SK-N-SH (cell line): ENCODE measurements at regions not wholly inside any gene's neighbourhood (a gene's known extent, or its start where the extent isn't known, plus 50 kb on each side); places are given as distances from the start of the nearest gene placed in this dataset.

Experiments used
- CTCF ChIA-PET: fragments of 300-600, 350-600 bp; formaldehyde crosslinking; extraction: SDS; loops from one replicate; lab custom pipeline; 2021; lab: Yijun Ruan, JAX
- POLR2A ChIA-PET: fragments of 350-600 bp; sonication (Branson Sonifier 250); formaldehyde crosslinking; extraction: SDS; loops from one replicate; lab custom pipeline; 2020; ENCODE audit warnings: antibody characterized with exemption, inconsistent platforms; lab: Yijun Ruan, JAX
- DNase-seq: peaks from one replicate; pipeline ENCODE4 v3.0.0; 2012
- H2AFZ ChIP-seq: fragments of 200-600 bp; sonication (generic); 2 replicates; pipeline ENCODE4 v1.8.1; 2016; ENCODE audit warnings: antibody characterized with exemption, mild to moderate bottlenecking, low read depth
- H3F3A ChIP-seq: fragments of 200-600 bp; sonication (generic); replicated peaks from 2 replicates; pipeline ENCODE3; 2016; ENCODE audit warnings: antibody characterized with exemption, mild to moderate bottlenecking; ENCODE audit not compliant: insufficient read depth
- H3K27ac ChIP-seq, 2 experiments: fragments of 200-500 bp in 1 of 2; fragments of 200-600 bp in 1 of 2; sonication (Bioruptor generic) in 1 of 2; sonication (generic), shearing (Covaris generic) in 1 of 2; 2 replicates each; pipeline versions ENCODE4 v1.5.1 to v1.6.1; 2014 to 2016; ENCODE audit warnings: low read depth in 2 of 2, inconsistent platforms in 1 of 2, low read length in 1 of 2, mild to moderate bottlenecking in 1 of 2, mixed read lengths in 1 of 2
- H3K27me3 ChIP-seq: fragments of 200-600 bp; sonication (generic), shearing (Covaris generic); 2 replicates; pipeline ENCODE4 v1.6.1; 2016; ENCODE audit warnings: mixed run types; ENCODE audit not compliant: insufficient read depth
- H3K36me3 ChIP-seq, 2 experiments: fragments of 200-500 bp in 1 of 2; fragments of 200-600 bp in 1 of 2; sonication (Bioruptor generic) in 1 of 2; sonication (generic) in 1 of 2; replicated peaks in 1 of 2; 2 replicates each; pipeline versions ENCODE3 to v1.5.1; 2014 to 2016; ENCODE audit warnings: low read length in 1 of 2, mild to moderate bottlenecking in 1 of 2; ENCODE audit not compliant: insufficient read depth in 2 of 2, control insufficient read depth in 1 of 2
- H3K4me1 ChIP-seq, 2 experiments: fragments of 200-500 bp in 1 of 2; fragments of 200-600 bp in 1 of 2; sonication (Bioruptor generic) in 1 of 2; sonication (generic), shearing (Covaris generic) in 1 of 2; 2 replicates each; pipeline versions ENCODE4 v1.5.1 to v1.6.1; 2014 to 2016; ENCODE audit warnings: low read depth in 1 of 2, low read length in 1 of 2, mixed run types in 1 of 2; ENCODE audit not compliant: insufficient read depth in 2 of 2, control insufficient read depth in 1 of 2
- H3K4me2 ChIP-seq: fragments of 200-600 bp; sonication (generic), shearing (Covaris generic); 2 replicates; pipeline ENCODE4 v1.6.1; 2017; ENCODE audit warnings: mixed run types
- H3K4me3 ChIP-seq, 2 experiments: fragments of 200-500 bp in 1 of 2; fragments of 200-600 bp in 1 of 2; sonication (Bioruptor generic) in 1 of 2; sonication (generic), shearing (Covaris generic) in 1 of 2; 2 replicates each; pipeline versions ENCODE4 v1.5.1 to v1.8.1; 2014 to 2016; ENCODE audit warnings: low read depth in 2 of 2, inconsistent platforms in 1 of 2, low read length in 1 of 2, mild to moderate bottlenecking in 1 of 2, mixed read lengths in 1 of 2, moderate library complexity in 1 of 2
- H3K79me2 ChIP-seq: fragments of 200-600 bp; sonication (generic); 2 replicates; pipeline ENCODE4 v1.8.1; 2017; ENCODE audit warnings: mild to moderate bottlenecking; ENCODE audit not compliant: insufficient read depth
- H3K9ac ChIP-seq: fragments of 200-600 bp; sonication (generic); 2 replicates; pipeline ENCODE4 v1.6.1; 2017; ENCODE audit warnings: mixed run types
- H3K9me2 ChIP-seq: fragments of 200-600 bp; sonication (generic); 2 replicates; pipeline ENCODE4 v1.6.1; 2017; ENCODE audit warnings: mixed run types
- H3K9me3 ChIP-seq: fragments of 200-600 bp; sonication (generic); 2 replicates; pipeline ENCODE4 v1.6.1; 2017; ENCODE audit warnings: mixed run types, mild to moderate bottlenecking, moderate library complexity
- H4K20me1 ChIP-seq: fragments of 200-600 bp; sonication (generic); 2 replicates; pipeline ENCODE4 v1.6.1; 2017; ENCODE audit warnings: mild to moderate bottlenecking, mixed run types; ENCODE audit not compliant: insufficient read depth
- CTCF ChIP-seq: fragments of 200-600 bp; sonication (generic); IDR thresholded peaks from 2 replicates; pipeline ENCODE4 v1.6.1; 2017; ENCODE audit warnings: antibody characterized with exemption, mild to moderate bottlenecking, moderate library complexity
- EZH2phosphoT487 ChIP-seq: fragments of 200-600 bp; sonication (generic); IDR thresholded peaks from 2 replicates; pipeline ENCODE4 v1.6.1; 2017; ENCODE audit warnings: low read depth, mixed run types, mild to moderate bottlenecking, antibody characterized with exemption, moderate library complexity, borderline replicate concordance
- FOSL2 ChIP-seq: IDR thresholded peaks from 2 replicates; pipeline ENCODE4 v1.4.0; 2012; ENCODE audit warnings: low read depth, mild to moderate bottlenecking, moderate library complexity, borderline replicate concordance
- FOXM1 ChIP-seq: IDR thresholded peaks from 2 replicates; pipeline ENCODE4 v1.4.0; 2012; ENCODE audit warnings: low read depth, mild to moderate bottlenecking
- GABPA ChIP-seq: IDR thresholded peaks from 2 replicates; pipeline ENCODE4 v1.4.0; 2012; ENCODE audit warnings: low read depth, mild to moderate bottlenecking
- GATA2 ChIP-seq: sonication (generic); formaldehyde crosslinking; IDR thresholded peaks from 2 replicates; pipeline ENCODE4 v1.5.0; 2020; ENCODE audit warnings: mild to moderate bottlenecking, missing genetic modification reagents
- IRF3 ChIP-seq: fragments of 150-350 bp; IDR thresholded peaks from 2 replicates; pipeline ENCODE4 v1.6.1; 2016; ENCODE audit warnings: mild to moderate bottlenecking, low read depth, low read length
- JUND ChIP-seq: IDR thresholded peaks from 2 replicates; pipeline ENCODE4 v1.4.0; 2012
- MXI1 ChIP-seq: IDR thresholded peaks from 2 replicates; pipeline ENCODE4 v1.6.1; 2012; ENCODE audit warnings: mild to moderate bottlenecking, low read depth, low read length, improper control_type of control experiment
- NFIC ChIP-seq: IDR thresholded peaks from 2 replicates; pipeline ENCODE4 v1.4.0; 2012; ENCODE audit warnings: borderline replicate concordance
- PBX3 ChIP-seq: IDR thresholded peaks from 2 replicates; pipeline ENCODE4; 2012
- POLR2AphosphoS5 ChIP-seq: IDR thresholded peaks from 2 replicates; pipeline ENCODE4 v1.6.1; 2012; ENCODE audit warnings: low read depth, low read length
- REST ChIP-seq: IDR thresholded peaks from 2 replicates; pipeline ENCODE4 v1.6.1; 2012; ENCODE audit warnings: mild to moderate bottlenecking, low read depth, low read length, moderate library complexity
- RFX5 ChIP-seq: IDR thresholded peaks from 2 replicates; pipeline ENCODE4 v1.6.1; 2012; ENCODE audit warnings: mild to moderate bottlenecking, improper control_type of control experiment, low read length
- SIN3A ChIP-seq: IDR thresholded peaks from 2 replicates; pipeline ENCODE4 v1.6.1; 2012; ENCODE audit warnings: low read depth, mild to moderate bottlenecking, low read length, moderate library complexity, borderline replicate concordance
- TCF12 ChIP-seq: IDR thresholded peaks from 2 replicates; pipeline ENCODE4 v1.4.0; 2012
- USF1 ChIP-seq: IDR thresholded peaks from 2 replicates; pipeline ENCODE4 v1.4.0; 2012; ENCODE audit warnings: low read depth, borderline replicate concordance
- USF2 ChIP-seq: fragments of 150-350 bp; IDR thresholded peaks from 2 replicates; pipeline ENCODE4 v1.6.1; 2017; ENCODE audit warnings: antibody characterized with exemption, low read length, low read depth, borderline replicate concordance
- YY1 ChIP-seq: IDR thresholded peaks from 2 replicates; pipeline ENCODE4 v1.4.0; 2012; ENCODE audit warnings: low read depth, mild to moderate bottlenecking
- ZBTB33 ChIP-seq: IDR thresholded peaks from 2 replicates; pipeline ENCODE4 v1.4.0; 2012; ENCODE audit warnings: low read depth, borderline replicate concordance
- WGBS: methylation state at CpG from one replicate; pipeline ENCODE4 v1.1.6; 2017; ENCODE audit warnings: low lambda C conversion rate; 5-methylcytosine and 5-hydroxymethylcytosine counted together

GRCh38 chr3:178384321-178385230 is 151.7 kb upstream of the KCNMB2 start:
- Histone ChIP-seq H3K27me3 (no peaks in the 10 kb centered on the region), H3K4me1 (peaks cover 21 to 28% of the 10 kb centered on the region in 2 experiments), H3K9me2 (no peaks in the 10 kb centered on the region), H3K9ac (no peak overlapping the region), H3F3A (peaks cover 31% of the 10 kb centered on the region), H3K79me2 (no peaks in the 10 kb centered on the region), H4K20me1 (no peaks in the 10 kb centered on the region), H3K4me2 (peak overlapping the region; percentile 23; the same call in 1 of the 2 replicates), H3K4me3 (no peak overlapping the region), H3K9me3 (no peaks in the 10 kb centered on the region), H2AFZ (peak overlapping the region; percentile 8; the same call in 1 of the 2 replicates), H3K36me3 (no peaks in the 10 kb centered on the region), H3K27ac (peak overlapping the region; percentile 84 to 95)
- CTCF ChIA-PET = interaction anchor here (0.6 to 2.4 kb wide), 35 partner anchors 8 to 1719 kb away, joined by 3 to 18 read pairs (median 4); partner anchors contain the start of gene TBL1XR1
- 18% methylated on average over 8 of the region's 8 CpGs for WGBS
- peak; percentile 44 for DNase-seq
- POLR2A ChIA-PET = no interaction called here
- no peak for TF ChIP-seq GABPA
- no peak for TF ChIP-seq IRF3
- peak; percentile 84 for TF ChIP-seq PBX3
- no peak for TF ChIP-seq REST
- no peak for TF ChIP-seq FOXM1
- TF ChIP-seq JUND = peak; percentile 45
- no peak for TF ChIP-seq FOSL2
- TF ChIP-seq USF1 = no peak
- no peak for TF ChIP-seq MXI1
- peak; percentile 93 for TF ChIP-seq TCF12
- TF ChIP-seq SIN3A = no peak
- no peak for TF ChIP-seq GATA2 (CRISPR knock-in tag)
- no peak for TF ChIP-seq POLR2AphosphoS5
- no peak for TF ChIP-seq RFX5
- peak; percentile 38; the same call in 1 of the 2 replicates for TF ChIP-seq NFIC
- no peak for TF ChIP-seq ZBTB33
- TF ChIP-seq EZH2phosphoT487 = no peak
- TF ChIP-seq YY1 = no peak
- TF ChIP-seq USF2 = no peak
- TF ChIP-seq CTCF = no peak
